GM21786 (cell line): ENCODE measurements at regions not wholly inside any gene's neighbourhood (a gene's known extent, or its start where the extent isn't known, plus 50 kb on each side); places are given as distances from the start of the nearest gene placed in this dataset.
"Not testable (repeated sequence)": the region's sequence is repeated elsewhere in the genome, so short reads cannot be mapped to it uniquely, and the experiment has no call there.

Experiments used
- ATAC-seq: cut with Tn5 transposase; IDR thresholded peaks from one replicate; pipeline ENCODE4 v1.9.1; 2021; ENCODE audit not compliant: unreplicated experiment

- no peak for ATAC-seq
These were observed 125.6 kb downstream of the SOCS6 start for GRCh38 chr18:70414315-70414900.

DNA sequence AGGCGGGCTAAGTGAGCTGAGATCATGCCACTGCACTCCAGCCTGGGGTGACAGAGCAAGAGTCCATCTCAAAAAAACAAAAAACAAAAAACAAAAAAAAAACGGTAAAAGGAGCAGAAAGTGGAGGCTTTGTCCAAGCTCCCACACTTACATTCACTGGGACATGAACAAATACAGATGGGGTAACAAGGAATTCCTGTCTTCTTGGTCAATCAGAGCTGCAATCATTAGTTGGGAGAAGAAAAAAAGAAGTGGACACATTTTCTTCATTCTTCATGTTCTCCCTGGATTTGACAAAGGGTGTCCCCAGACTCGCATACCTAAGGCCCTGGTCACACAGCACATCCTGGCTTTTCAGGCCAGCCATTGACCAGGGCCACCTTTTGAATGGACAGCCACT is 124.6 kb downstream of the SOCS6 start:
- ATAC-seq: no peak

- ATAC-seq: no peak
These were observed 123.1 kb downstream of the SOCS6 start for GRCh38 chr18:70411876-70412435.

DNA sequence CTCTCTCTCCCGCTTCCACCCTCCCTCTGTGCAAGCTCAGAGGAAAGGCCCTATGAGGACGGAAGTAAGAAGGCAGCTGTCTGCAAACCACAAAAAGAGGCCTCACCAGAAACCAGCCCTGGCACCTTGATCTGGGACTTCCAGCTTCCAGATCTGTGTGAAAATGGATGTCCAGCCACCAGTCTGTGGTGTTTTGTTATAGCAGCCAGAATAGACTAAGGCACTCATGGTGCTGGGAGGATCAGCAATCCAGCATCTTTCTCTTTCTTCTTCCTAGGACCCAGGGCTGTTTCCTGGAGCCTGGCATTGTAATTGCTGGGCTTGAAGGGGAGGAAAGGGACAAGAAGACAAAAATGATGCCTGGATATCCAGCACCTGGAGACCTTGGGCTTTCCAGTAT is 122.5 kb downstream of the SOCS6 start:
- ATAC-seq: no peak

DNA sequence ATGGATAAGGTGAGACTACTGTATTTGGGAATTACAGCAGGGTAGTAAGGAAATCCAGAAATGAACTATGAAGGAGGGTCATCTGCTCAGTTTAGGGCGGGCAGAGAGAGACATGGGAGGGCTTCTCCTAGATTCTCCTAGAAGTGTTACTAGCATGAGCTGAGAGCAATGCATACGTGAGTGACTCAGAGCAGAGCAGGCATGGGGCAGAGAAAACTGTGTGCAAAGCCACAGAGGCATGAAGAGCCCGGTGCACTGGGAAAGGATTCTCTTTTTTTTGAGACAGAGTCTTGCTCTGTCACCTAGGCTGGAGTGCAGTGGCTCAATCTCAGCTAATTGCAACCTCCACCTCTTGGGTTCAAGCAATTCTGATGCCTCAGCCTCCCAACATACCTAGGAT is 116.2 kb downstream of the SOCS6 start:
- ATAC-seq: no peak

- ATAC-seq: no peak
These were observed 111.6 kb downstream of the SOCS6 start for GRCh38 chr18:70400476-70400875.

DNA sequence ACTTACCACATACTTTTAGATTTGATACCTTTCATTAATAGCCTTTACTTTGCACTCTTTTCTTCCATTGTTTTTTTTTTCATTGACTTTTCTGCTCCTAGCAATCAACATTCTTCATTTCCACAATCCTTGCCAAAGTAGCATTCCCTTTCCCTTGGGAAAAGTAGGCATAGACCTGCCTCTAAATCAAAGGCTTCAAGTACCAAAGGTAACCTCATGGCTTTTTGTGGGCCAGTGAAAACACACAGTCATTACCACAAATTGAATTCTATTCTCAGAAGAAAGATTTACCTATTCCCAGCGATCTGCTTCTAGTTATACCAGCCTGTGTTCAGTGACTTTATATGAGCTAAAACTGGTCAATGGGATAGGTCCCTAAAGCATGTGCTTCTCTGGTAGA is 109.2 kb downstream of the SOCS6 start:
- no peak for ATAC-seq

DNA sequence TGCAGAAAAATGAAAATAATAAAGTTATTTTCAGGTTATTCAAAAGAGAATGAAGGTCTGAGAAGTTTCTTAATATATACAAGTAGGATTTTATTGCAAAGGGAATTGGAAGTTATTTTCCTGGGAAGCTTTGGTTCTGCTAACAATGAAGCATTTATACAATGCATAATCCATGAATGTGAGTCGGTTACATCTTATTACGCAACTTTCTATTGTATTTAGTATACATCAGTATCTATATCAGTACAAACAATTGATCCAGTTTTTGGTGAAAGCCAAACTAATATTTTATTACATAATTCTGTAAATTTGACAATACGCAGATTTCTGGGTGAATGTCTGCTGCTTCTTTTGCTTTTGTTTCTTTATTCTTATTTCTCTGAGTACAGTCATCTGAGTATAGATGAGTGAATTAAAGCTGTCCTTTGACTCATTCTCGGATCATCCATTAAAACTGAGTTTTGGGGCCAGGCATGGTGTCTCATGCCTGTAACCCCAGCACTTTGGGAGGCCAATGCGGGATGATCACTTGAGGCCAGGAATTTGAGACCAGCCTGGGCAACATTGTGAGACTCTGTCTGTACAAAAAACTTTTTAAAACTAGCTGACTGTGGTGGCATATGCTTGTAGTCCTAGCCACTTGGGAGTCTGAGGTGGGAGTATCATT is 108.5 kb downstream of the SOCS6 start:
- no peak for ATAC-seq

- ATAC-seq: not testable (repeated sequence)
These were observed 106.9 kb downstream of the SOCS6 start for GRCh38 chr18:70395771-70396170.

DNA sequence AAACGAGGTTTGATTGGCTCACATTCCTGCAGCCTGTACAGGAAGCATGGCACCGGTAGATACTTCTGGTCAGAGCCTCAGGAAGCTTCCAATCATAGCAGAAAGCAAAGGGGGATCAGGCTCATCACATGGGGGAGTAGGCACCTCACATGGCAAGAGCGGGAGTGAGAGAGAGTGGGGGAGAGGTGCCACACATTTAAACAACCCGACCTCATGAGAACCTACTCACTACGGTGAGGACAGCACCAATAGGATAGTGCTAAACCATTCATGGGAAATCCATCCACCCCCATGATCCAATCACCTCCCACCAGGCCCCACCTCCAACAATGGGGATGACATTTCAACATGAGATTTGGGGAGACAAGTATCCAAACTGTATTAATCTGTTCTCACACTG is 105.8 kb downstream of the SOCS6 start:
- ATAC-seq: no peak

DNA sequence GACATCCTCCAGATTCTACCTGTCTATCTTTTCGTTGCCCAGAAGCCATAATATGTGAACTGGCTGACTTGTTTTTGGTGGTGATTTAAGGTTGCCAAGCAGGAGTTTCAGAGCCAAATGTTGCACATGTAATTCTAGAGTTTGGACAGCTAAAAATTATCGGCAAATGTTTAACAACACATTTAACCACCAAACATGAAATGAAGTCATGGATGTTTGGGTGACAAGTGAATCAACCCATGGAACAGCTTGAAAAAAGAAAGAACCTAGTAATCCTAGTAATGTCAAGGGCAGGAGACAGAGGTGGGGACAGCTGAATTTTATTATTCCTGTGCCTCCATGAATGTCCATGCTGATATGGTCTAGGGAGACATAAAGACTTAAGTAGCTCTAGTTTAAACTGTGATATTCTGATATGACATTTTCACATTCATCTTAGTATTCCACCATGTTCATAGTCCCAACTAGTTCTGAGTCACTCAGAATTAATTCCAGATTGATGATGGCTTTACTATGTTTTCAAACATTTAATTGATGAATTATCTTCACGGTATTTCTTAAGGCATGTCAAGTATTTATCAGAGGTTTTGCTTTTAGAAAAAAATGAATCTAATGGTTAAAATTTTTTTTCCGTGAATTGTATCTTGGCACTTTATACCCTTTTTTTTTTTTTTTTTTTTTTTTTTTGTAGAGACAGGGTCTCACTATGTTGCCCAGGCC is 101.7 kb downstream of the SOCS6 start:
- ATAC-seq: no peak

- not testable (repeated sequence) for ATAC-seq
These were observed 100.2 kb downstream of the SOCS6 start for GRCh38 chr18:70389036-70389435.

DNA sequence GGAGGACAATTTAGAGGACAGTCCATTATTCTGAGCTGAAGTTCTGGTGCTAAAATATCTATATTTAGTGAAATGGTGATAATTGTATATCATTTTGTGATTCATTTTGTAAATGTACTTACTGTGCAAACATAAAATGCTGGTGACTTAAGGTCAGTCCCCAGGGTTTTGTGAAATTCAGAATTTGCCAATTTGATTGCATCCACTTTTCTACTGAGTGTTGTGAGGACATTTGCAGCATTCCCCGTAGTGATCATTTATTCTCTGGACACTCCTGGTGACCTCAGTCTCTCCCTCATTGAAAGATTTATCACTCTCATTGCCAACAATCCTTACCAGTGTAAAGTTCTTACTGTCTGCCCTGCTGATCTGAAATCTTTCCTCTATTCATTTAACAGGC is 98.2 kb downstream of the SOCS6 start:
- ATAC-seq: no peak

DNA sequence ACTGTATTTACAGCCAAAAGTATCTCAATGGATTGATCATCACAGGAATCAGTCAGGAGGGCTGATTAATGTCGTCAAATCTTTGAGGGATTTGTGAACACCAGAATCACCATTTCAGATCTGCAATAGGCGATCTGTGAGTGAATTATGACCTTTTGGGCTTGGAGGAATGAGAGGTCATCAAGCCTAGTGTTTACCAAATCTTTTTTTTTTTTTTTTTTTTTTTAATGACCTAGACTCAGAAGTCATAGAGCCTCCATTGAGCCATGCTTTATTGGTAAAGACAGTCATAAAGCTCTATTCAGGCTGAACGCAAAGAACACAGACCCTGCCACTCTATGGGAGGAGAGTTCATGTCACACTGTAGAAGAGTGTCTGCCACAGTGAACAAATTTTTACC is 97.7 kb downstream of the SOCS6 start:
- ATAC-seq: no peak

DNA sequence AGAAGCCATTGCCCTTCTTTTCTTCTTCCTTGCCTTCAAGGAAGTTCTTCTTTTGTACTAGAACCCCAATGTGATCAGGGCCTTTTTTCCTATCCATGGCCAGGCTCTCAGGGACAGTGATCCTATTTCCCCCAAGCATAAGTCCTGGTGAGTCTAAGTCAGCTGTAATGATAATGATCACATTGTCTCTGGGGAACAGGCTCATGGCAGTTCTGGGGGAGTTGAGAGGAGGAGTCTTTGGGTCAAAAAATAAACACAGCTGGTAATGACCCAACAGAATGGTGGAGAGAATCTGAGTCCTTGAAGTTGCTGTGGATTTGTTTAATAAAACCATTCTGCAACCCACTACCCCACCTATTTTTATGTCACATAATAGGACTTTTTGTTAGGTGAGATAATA is 96.6 kb downstream of the SOCS6 start:
- no peak for ATAC-seq

GRCh38 chr18:70384181-70384790 is 95.4 kb downstream of the SOCS6 start:
- no peak for ATAC-seq

- ATAC-seq: no peak
These were observed 94.3 kb downstream of the SOCS6 start for GRCh38 chr18:70382992-70383717.

GRCh38 chr18:70382017-70382416 is 93.2 kb downstream of the SOCS6 start:
- no peak for ATAC-seq

- no peak for ATAC-seq
These were observed 92.4 kb downstream of the SOCS6 start for GRCh38 chr18:70380915-70381896.
